GM19238 (cell line): ENCODE measurements at regions not wholly inside any gene's neighbourhood (a gene's known extent, or its start where the extent isn't known, plus 50 kb on each side); places are given as distances from the start of the nearest gene placed in this dataset.

Experiments used
- DNase-seq: peaks from one replicate; pipeline ENCODE4 v3.0.0; 2011; ENCODE audit warnings: low spot score; ENCODE audit not compliant: insufficient read length

GRCh38 chr1:229993060-229993459, 74.0 kb upstream of the GALNT2 start:
- DNase-seq, result no peak

GRCh38 chr1:229993894-229994293, 73.1 kb upstream of the GALNT2 start:
- no peak for DNase-seq

GRCh38 chr1:229999004-229999670, 67.9 kb upstream of the GALNT2 start:
- DNase-seq, result no peak

- DNase-seq, result no peak
These were observed 66.4 kb upstream of the GALNT2 start for GRCh38 chr1:230000493-230001184.

GRCh38 chr1:230002164-230002803, 64.8 kb upstream of the GALNT2 start:
- DNase-seq, result no peak

- DNase-seq, result no peak
These were observed 63.6 kb upstream of the GALNT2 start for GRCh38 chr1:230003409-230003808.

GRCh38 chr1:230005040-230005439, 62.0 kb upstream of the GALNT2 start:
- DNase-seq, result no peak

- DNase-seq, result no peak
These were observed 58.3 kb upstream of the GALNT2 start for GRCh38 chr1:230008721-230009120.

- no peak for DNase-seq
These were observed 57.3 kb upstream of the GALNT2 start for GRCh38 chr1:230009611-230010313.

- no peak for DNase-seq
These were observed 56.3 kb upstream of the GALNT2 start for GRCh38 chr1:230010603-230011332.

GRCh38 chr1:230011333-230012092, 55.5 kb upstream of the GALNT2 start:
- no peak for DNase-seq

GRCh38 chr1:230012093-230012393, 55.0 kb upstream of the GALNT2 start:
- no peak for DNase-seq

- no peak for DNase-seq
These were observed 54.3 kb upstream of the GALNT2 start for GRCh38 chr1:230012741-230013140.

- DNase-seq, result no peak
These were observed 50.9 kb upstream of the GALNT2 start for GRCh38 chr1:230016159-230016558.
